Endothelial cell of umbilical vein (primary cell): ENCODE measurements at regions not wholly inside any gene's neighbourhood (a gene's known extent, or its start where the extent isn't known, plus 50 kb on each side); places are given as distances from the start of the nearest gene placed in this dataset.

Source experiments
- BruUV-seq: library from RNA; stranded (reverse); fragments of 400-500 nt; replicated peaks from 2 replicates; lab custom pipeline; 2021; lab: Mats Ljungman, UMichigan
- CTCF ChIA-PET: fragments of 300-600, 350-600 bp; sonication (Branson Sonifier 250); formaldehyde crosslinking; loops from one replicate; lab custom pipeline; 2021; ENCODE audit warnings: antibody characterized with exemption, inconsistent platforms; lab: Charles Lee
- POLR2A ChIA-PET: fragments of 300-600, 350-600 bp; sonication (Branson Sonifier 250); formaldehyde crosslinking; loops from one replicate; lab custom pipeline; 2021; ENCODE audit warnings: antibody characterized with exemption, inconsistent platforms; lab: Charles Lee
- DNase-seq: peaks from one replicate; pipeline ENCODE4 v3.0.0-alpha.2; 2011; ENCODE audit warnings: low read depth, low spot score
- FAIRE-seq: peaks from 2 replicates; lab custom pipeline; 2011; peaks lifted over from hg19 to GRCh38; lab: Jason Lieb, UNC
- H2AFZ ChIP-seq: 2 replicates; pipeline ENCODE4 v1.6.0; 2012; ENCODE audit warnings: low read depth, low read length, control low read depth, inconsistent platforms
- H3K27ac ChIP-seq: 2 replicates; pipeline ENCODE4 v1.5.1; 2011; ENCODE audit warnings: low read depth, mild to moderate bottlenecking, control low read depth, low read length, moderate library complexity; ENCODE audit not compliant: insufficient read depth
- H3K27me3 ChIP-seq, 2 experiments: 2 replicates each; pipeline versions ENCODE4 v1.6.0 to v1.6.1; 2011; ENCODE audit warnings: low read length in 2 of 2, mixed read lengths in 1 of 2; ENCODE audit not compliant: control insufficient read depth in 2 of 2, insufficient read depth in 2 of 2
- H3K36me3 ChIP-seq, 2 experiments: 2 replicates in 1 of 2; 3 replicates in 1 of 2; pipeline ENCODE4 v1.5.1; 2011; ENCODE audit warnings: low read length in 2 of 2, mild to moderate bottlenecking in 1 of 2, moderate library complexity in 1 of 2; ENCODE audit not compliant: control insufficient read depth in 2 of 2, insufficient read depth in 2 of 2; ENCODE audit errors: extremely low read depth in 1 of 2
- H3K4me1 ChIP-seq: 3 replicates; pipeline ENCODE4 v1.5.1; 2011; ENCODE audit warnings: mild to moderate bottlenecking, low read length; ENCODE audit not compliant: control insufficient read depth, insufficient read depth; ENCODE audit errors: extremely low read depth
- H3K4me2 ChIP-seq: 2 replicates; pipeline ENCODE4 v1.6.1; 2011; ENCODE audit warnings: low read length, control low read depth, mixed read lengths; ENCODE audit not compliant: insufficient read depth
- H3K4me3 ChIP-seq, 3 experiments: fragments of 200-600 bp in 1 of 3; sonication (generic), shearing (Covaris generic) in 1 of 3; replicated peaks in 1 of 3; 2 replicates each; pipeline ENCODE4 v1.5.1; 2011 to 2016; ENCODE audit warnings: control low read depth in 3 of 3, low read length in 3 of 3, mild to moderate bottlenecking in 2 of 3, inconsistent platforms in 1 of 3, low read depth in 1 of 3, moderate library complexity in 1 of 3; ENCODE audit not compliant: insufficient read depth in 1 of 3
- H3K79me2 ChIP-seq: 2 replicates; pipeline ENCODE4 v1.6.0; 2012; ENCODE audit warnings: low read length, inconsistent platforms; ENCODE audit not compliant: control insufficient read depth, insufficient read depth
- H3K9ac ChIP-seq: replicated peaks from 2 replicates; pipeline ENCODE3; 2011; ENCODE audit warnings: low read length, control low read depth; ENCODE audit not compliant: insufficient read depth; ENCODE audit errors: extremely low read depth
- H3K9me1 ChIP-seq: replicated peaks from 3 replicates; pipeline ENCODE4 v1.6.0; 2011; ENCODE audit warnings: mild to moderate bottlenecking, low read length; ENCODE audit not compliant: control insufficient read depth, insufficient read depth; ENCODE audit errors: extremely low read depth
- H3K9me3 ChIP-seq: replicated peaks from 2 replicates; pipeline ENCODE4 v1.5.1; 2012; ENCODE audit warnings: low read length, inconsistent platforms; ENCODE audit not compliant: control insufficient read depth, insufficient read depth
- H4K20me1 ChIP-seq: replicated peaks from 2 replicates; pipeline ENCODE3; 2011; ENCODE audit warnings: mild to moderate bottlenecking, low read length; ENCODE audit not compliant: control insufficient read depth, insufficient read depth; ENCODE audit errors: extremely low read depth
- EZH2 ChIP-seq: IDR thresholded peaks from 2 replicates; pipeline ENCODE4 v1.6.1; 2012; ENCODE audit warnings: borderline replicate concordance, low read depth, mild to moderate bottlenecking, moderate library complexity, low read length, inconsistent platforms; ENCODE audit not compliant: severe bottlenecking
- FOS ChIP-seq: IDR thresholded peaks from 2 replicates; pipeline ENCODE4 v1.6.1; 2011; ENCODE audit warnings: mild to moderate bottlenecking, low read length, moderate library complexity, borderline replicate concordance; ENCODE audit not compliant: insufficient read depth
- GATA2 ChIP-seq: IDR thresholded peaks from 2 replicates; pipeline ENCODE4 v1.7.0; 2011; ENCODE audit warnings: low read depth, mild to moderate bottlenecking, moderate library complexity, mixed read lengths, low read length; ENCODE audit not compliant: insufficient read length, insufficient read depth
- JUN ChIP-seq: IDR thresholded peaks from 2 replicates; pipeline ENCODE4 v1.6.1; 2011; ENCODE audit warnings: borderline replicate concordance, low read depth; ENCODE audit not compliant: insufficient read length, insufficient read depth
- MYC ChIP-seq: IDR thresholded peaks from one replicate; pipeline ENCODE4 v1.6.1; 2011; ENCODE audit warnings: mild to moderate bottlenecking, low read depth, low read length
- POLR2A ChIP-seq: IDR thresholded peaks from 2 replicates; pipeline ENCODE4 v1.6.1; 2012; ENCODE audit warnings: low read depth, mild to moderate bottlenecking, control low read depth, low read length
- POLR2AphosphoS5 ChIP-seq: IDR thresholded peaks from 2 replicates; pipeline ENCODE4 v1.6.1; 2012; ENCODE audit warnings: low read depth, mild to moderate bottlenecking, control low read depth, low read length, moderate library complexity; ENCODE audit not compliant: insufficient read depth
- dilution Hi-C: fragments of 300-500 bp; cut with MboI; formaldehyde crosslinking; loops from one replicate; pipeline ENCODE4 v1.15.0; 2019; ENCODE audit warnings: low sequenced_read_pairs; ENCODE audit not compliant: extremely low pct_ligation_motif_present
- intact Hi-C: fragments of 100-400 bp; cut with micrococcal nuclease; formaldehyde crosslinking; loops from one replicate; pipeline ENCODE4 v1.10.0; 2022
- TF ChIP-seq, protein P1 (sequence below), 2 donors: IDR thresholded peaks; 1 replicate in 1 of 2; 2 replicates in 1 of 2; pipeline ENCODE4 v1.5.1; 2011; ENCODE audit warnings: low read length in 2 of 2, mild to moderate bottlenecking in 2 of 2, moderate library complexity in 2 of 2, control low read depth in 1 of 2, inconsistent platforms in 1 of 2, low read depth in 1 of 2; ENCODE audit not compliant: insufficient read depth in 1 of 2; ENCODE audit errors: extremely low read depth in 1 of 2
- TF ChIP-seq, protein P2 (sequence below): IDR thresholded peaks from 2 replicates; pipeline ENCODE4 v1.6.1; 2011; ENCODE audit not compliant: insufficient read depth, insufficient read length

GRCh38 chr1:79519084-79519760 lies 512.7 kb upstream of the ADGRL4 start:
- Histone ChIP-seq H3K36me3 (no peaks in the 10 kb centered on the region), H3K27ac (no peak overlapping the region), H3K9ac (no peak overlapping the region), H2AFZ (no peak overlapping the region), H3K4me1 (no peaks in the 10 kb centered on the region), H3K4me2 (no peak overlapping the region), H3K4me3 (no peak overlapping the region), H3K27me3 (no peaks in the 10 kb centered on the region), H3K79me2 (no peaks in the 10 kb centered on the region), H3K9me1 (no peaks in the 10 kb centered on the region), H3K9me3 (no peaks in the 10 kb centered on the region), H4K20me1 (no peaks in the 10 kb centered on the region)
- DNase-seq = no peak
- no peak for FAIRE-seq
- no TSS peak for BruUV-seq
- POLR2A ChIA-PET = no interaction called here
- dilution Hi-C loops = no loop called here
- intact Hi-C loops = no loop called here
- CTCF ChIA-PET = no interaction called here
- TF ChIP-seq, protein P1, sequence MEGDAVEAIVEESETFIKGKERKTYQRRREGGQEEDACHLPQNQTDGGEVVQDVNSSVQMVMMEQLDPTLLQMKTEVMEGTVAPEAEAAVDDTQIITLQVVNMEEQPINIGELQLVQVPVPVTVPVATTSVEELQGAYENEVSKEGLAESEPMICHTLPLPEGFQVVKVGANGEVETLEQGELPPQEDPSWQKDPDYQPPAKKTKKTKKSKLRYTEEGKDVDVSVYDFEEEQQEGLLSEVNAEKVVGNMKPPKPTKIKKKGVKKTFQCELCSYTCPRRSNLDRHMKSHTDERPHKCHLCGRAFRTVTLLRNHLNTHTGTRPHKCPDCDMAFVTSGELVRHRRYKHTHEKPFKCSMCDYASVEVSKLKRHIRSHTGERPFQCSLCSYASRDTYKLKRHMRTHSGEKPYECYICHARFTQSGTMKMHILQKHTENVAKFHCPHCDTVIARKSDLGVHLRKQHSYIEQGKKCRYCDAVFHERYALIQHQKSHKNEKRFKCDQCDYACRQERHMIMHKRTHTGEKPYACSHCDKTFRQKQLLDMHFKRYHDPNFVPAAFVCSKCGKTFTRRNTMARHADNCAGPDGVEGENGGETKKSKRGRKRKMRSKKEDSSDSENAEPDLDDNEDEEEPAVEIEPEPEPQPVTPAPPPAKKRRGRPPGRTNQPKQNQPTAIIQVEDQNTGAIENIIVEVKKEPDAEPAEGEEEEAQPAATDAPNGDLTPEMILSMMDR (IDR thresholded peaks at IDR 0.05; ENCODE audit: extremely low read depth in 1 of 2, insufficient read depth in 1 of 2, low read depth in 1 of 2, low read length in 2 of 2) = no peak
- TF ChIP-seq POLR2AphosphoS5 (no peak), MYC (no peak), EZH2 (no peak), JUN (no peak), POLR2A (no peak), GATA2 (no peak), FOS (no peak)
- TF ChIP-seq, protein P2, sequence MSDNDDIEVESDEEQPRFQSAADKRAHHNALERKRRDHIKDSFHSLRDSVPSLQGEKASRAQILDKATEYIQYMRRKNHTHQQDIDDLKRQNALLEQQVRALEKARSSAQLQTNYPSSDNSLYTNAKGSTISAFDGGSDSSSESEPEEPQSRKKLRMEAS = no peak
